D721Med (cell line): ENCODE measurements at regions not wholly inside any gene's neighbourhood (a gene's known extent, or its start where the extent isn't known, plus 50 kb on each side); places are given as distances from the start of the nearest gene placed in this dataset.

ENCODE experiments used
- DNase-seq: peaks from one replicate; pipeline ENCODE4 v3.0.0; 2011; ENCODE audit warnings: low spot score; ENCODE audit not compliant: insufficient read length
- FAIRE-seq: peaks from 2 replicates; lab custom pipeline; 2011; peaks lifted over from hg19 to GRCh38; lab: Jason Lieb, UNC
- CTCF ChIP-seq: IDR thresholded peaks from 2 replicates; pipeline ENCODE4 v1.5.1; 2012; ENCODE audit warnings: mild to moderate bottlenecking, control low read depth; ENCODE audit not compliant: insufficient read depth; ENCODE audit errors: missing control alignments

- no peak for TF ChIP-seq CTCF
- FAIRE-seq (no peak), DNase-seq (no peak)
Measured at GRCh38 chr2:239587311-239587731, 186.5 kb upstream of the HDAC4 start.

GRCh38 chr2:239586651-239587310 lies 186.0 kb upstream of the HDAC4 start:
- DNase-seq, result no peak
- FAIRE-seq, result no peak
- TF ChIP-seq CTCF, result no peak

GRCh38 chr2:239585422-239585821 lies 184.6 kb upstream of the HDAC4 start:
- FAIRE-seq (no peak), DNase-seq (no peak)
- no peak for TF ChIP-seq CTCF

- no peak for TF ChIP-seq CTCF
- no peak for DNase-seq
- FAIRE-seq, result no peak
Measured at GRCh38 chr2:239584986-239585385, 184.2 kb upstream of the HDAC4 start.

GRCh38 chr2:239583879-239584859 lies 183.3 kb upstream of the HDAC4 start:
- no peak for TF ChIP-seq CTCF
- no peak for FAIRE-seq
- DNase-seq, result no peak

GRCh38 chr2:239583171-239583878 lies 182.5 kb upstream of the HDAC4 start:
- DNase-seq, result no peak
- FAIRE-seq, result no peak
- no peak for TF ChIP-seq CTCF
